KMS-11 (cell line): ENCODE measurements at regions not wholly inside any gene's neighbourhood (a gene's known extent, or its start where the extent isn't known, plus 50 kb on each side); places are given as distances from the start of the nearest gene placed in this dataset.

Experiments
- H2AFZ ChIP-seq: fragments of 200-600 bp; sonication (generic); 2 replicates; pipeline ENCODE4 v1.6.1; 2016; ENCODE audit warnings: antibody characterized with exemption, mixed run types, low read depth
- H3K27ac ChIP-seq: fragments of 200-600 bp; sonication (generic); 2 replicates; pipeline ENCODE4 v1.6.1; 2016; ENCODE audit warnings: mild to moderate bottlenecking, mixed run types
- H3K27me3 ChIP-seq: fragments of 200-600 bp; sonication (generic); 2 replicates; pipeline ENCODE4 v1.6.1; 2017; ENCODE audit warnings: mild to moderate bottlenecking, low read depth, mixed run types, moderate library complexity; ENCODE audit not compliant: insufficient read depth
- H3K36me3 ChIP-seq: fragments of 200-600 bp; sonication (generic); 2 replicates; pipeline ENCODE4 v1.6.1; 2017; ENCODE audit warnings: mild to moderate bottlenecking, mixed run types; ENCODE audit not compliant: insufficient read depth
- H3K4me1 ChIP-seq: fragments of 200-600 bp; sonication (generic); 2 replicates; pipeline ENCODE4 v1.6.1; 2016; ENCODE audit warnings: mild to moderate bottlenecking, low read depth, mixed run types; ENCODE audit not compliant: poor library complexity, severe bottlenecking
- H3K4me2 ChIP-seq: fragments of 200-600 bp; sonication (generic); 2 replicates; pipeline ENCODE4 v1.7.0; 2016; ENCODE audit warnings: mild to moderate bottlenecking, mixed run types
- H3K4me3 ChIP-seq: fragments of 200-600 bp; sonication (generic); IDR thresholded peaks from 2 replicates; pipeline ENCODE4 v1.6.1; 2017; ENCODE audit warnings: low read depth, low read length, mixed read lengths; ENCODE audit not compliant: insufficient read depth
- H3K79me2 ChIP-seq: fragments of 200-600 bp; sonication (generic); 2 replicates; pipeline ENCODE4 v1.6.1; 2016; ENCODE audit warnings: low read depth, mixed run types; ENCODE audit not compliant: insufficient read depth
- H3K9ac ChIP-seq: fragments of 200-600 bp; sonication (generic); 2 replicates; pipeline ENCODE4 v1.6.1; 2016; ENCODE audit warnings: mild to moderate bottlenecking, mixed run types
- H4K20me1 ChIP-seq: fragments of 200-600 bp; sonication (generic); 2 replicates; pipeline ENCODE4 v1.6.1; 2016; ENCODE audit warnings: mild to moderate bottlenecking, mixed run types; ENCODE audit not compliant: insufficient read depth
- CTCF ChIP-seq: fragments of 200-600 bp; sonication (generic); conservative IDR thresholded peaks from 2 replicates; pipeline ENCODE4 v1.6.1; 2017; ENCODE audit warnings: low read depth, mild to moderate bottlenecking, antibody characterized with exemption, low read length, moderate library complexity, mixed read lengths

GRCh38 chr3:78304115-78304514 is 1264.2 kb downstream of the ROBO2 start:
- Histone ChIP-seq H3K27ac (no peak overlapping the region), H4K20me1 (no peaks in the 10 kb centered on the region)

GRCh38 chr3:78312851-78313250 is 1273.0 kb downstream of the ROBO2 start:
- no peak overlapping the region for H2AFZ ChIP-seq
- H3K9ac ChIP-seq, result no peak overlapping the region
- no peak for TF ChIP-seq CTCF
- no peaks in the 10 kb centered on the region for H3K27me3 ChIP-seq
- H3K27ac ChIP-seq, result no peak overlapping the region
- H3K4me3 ChIP-seq, result no peak overlapping the region
- H3K36me3 ChIP-seq, result no peaks in the 10 kb centered on the region
- H3K4me1 ChIP-seq, result no peaks in the 10 kb centered on the region
- H4K20me1 ChIP-seq, result no peaks in the 10 kb centered on the region
- H3K4me2 ChIP-seq, result no peak overlapping the region
- H3K79me2 ChIP-seq, result no peaks in the 10 kb centered on the region

More at GRCh38 chr3:78304115-78304514, 1264.2 kb downstream of the ROBO2 start:
- Histone ChIP-seq H3K4me1 (no peaks in the 10 kb centered on the region), H3K9ac (no peak overlapping the region), H3K36me3 (no peaks in the 10 kb centered on the region), H3K4me3 (no peak overlapping the region), H3K4me2 (no peak overlapping the region), H2AFZ (no peak overlapping the region), H3K79me2 (no peaks in the 10 kb centered on the region), H3K27me3 (no peaks in the 10 kb centered on the region)
- no peak for TF ChIP-seq CTCF

- H3K27ac ChIP-seq, result no peak overlapping the region
- no peak overlapping the region for H2AFZ ChIP-seq
- no peak overlapping the region for H3K4me3 ChIP-seq
- H3K9ac ChIP-seq, result no peak overlapping the region
- no peak for TF ChIP-seq CTCF
- no peaks in the 10 kb centered on the region for H3K27me3 ChIP-seq
- no peak overlapping the region for H3K4me2 ChIP-seq
- no peaks in the 10 kb centered on the region for H4K20me1 ChIP-seq
- H3K79me2 ChIP-seq, result no peaks in the 10 kb centered on the region
- H3K36me3 ChIP-seq, result no peaks in the 10 kb centered on the region
- no peaks in the 10 kb centered on the region for H3K4me1 ChIP-seq
Measured at GRCh38 chr3:78313332-78313731, 1273.4 kb downstream of the ROBO2 start.

- Histone ChIP-seq H3K4me1 (no peaks in the 10 kb centered on the region), H3K79me2 (no peaks in the 10 kb centered on the region), H2AFZ (no peak overlapping the region), H3K27ac (no peak overlapping the region), H3K9ac (no peak overlapping the region), H3K36me3 (no peaks in the 10 kb centered on the region), H4K20me1 (no peaks in the 10 kb centered on the region), H3K4me2 (no peak overlapping the region), H3K27me3 (no peaks in the 10 kb centered on the region), H3K4me3 (no peak overlapping the region)
- TF ChIP-seq CTCF, result no peak
Measured at GRCh38 chr3:78314327-78314726, 1274.4 kb downstream of the ROBO2 start.

- Histone ChIP-seq H2AFZ (no peak overlapping the region), H3K4me2 (no peak overlapping the region), H3K4me3 (no peak overlapping the region), H3K27ac (no peak overlapping the region), H3K4me1 (no peaks in the 10 kb centered on the region), H3K27me3 (no peaks in the 10 kb centered on the region), H4K20me1 (no peaks in the 10 kb centered on the region), H3K79me2 (no peaks in the 10 kb centered on the region), H3K36me3 (no peaks in the 10 kb centered on the region), H3K9ac (no peak overlapping the region)
- TF ChIP-seq CTCF, result no peak
Measured at GRCh38 chr3:78317774-78318173, 1277.9 kb downstream of the ROBO2 start.
